Brain microvascular endothelial cell (primary cell): ENCODE measurements at regions not wholly inside any gene's neighbourhood (a gene's known extent, or its start where the extent isn't known, plus 50 kb on each side); places are given as distances from the start of the nearest gene placed in this dataset.
A peak's percentile ranks its signal among the peaks of the same experiment; 100 is the strongest.

ENCODE experiments used
- DNase-seq: peaks from one replicate; pipeline ENCODE4 v3.0.0-alpha.2; 2020
- H3K27ac ChIP-seq: fragments of 250-450 bp; sonication (Bioruptor Pico); 2 replicates; pipeline ENCODE4 v1.5.1; 2020; ENCODE audit warnings: mild to moderate bottlenecking, moderate library complexity
- H3K27me3 ChIP-seq: fragments of 250-450 bp; sonication (Bioruptor Pico); replicated peaks from 2 replicates; pipeline ENCODE4 v1.5.1; 2020; ENCODE audit warnings: mild to moderate bottlenecking
- H3K36me3 ChIP-seq: fragments of 250-450 bp; sonication (Bioruptor Pico); replicated peaks from 2 replicates; pipeline ENCODE4 v1.5.1; 2020; ENCODE audit warnings: mild to moderate bottlenecking
- H3K4me3 ChIP-seq: 2 replicates; pipeline ENCODE4 v1.5.1; 2011; ENCODE audit warnings: low read depth, mild to moderate bottlenecking, control low read depth, low read length, moderate library complexity
- CTCF ChIP-seq: IDR thresholded peaks from 2 replicates; pipeline ENCODE4 v1.5.1; 2011; ENCODE audit warnings: low read depth, mild to moderate bottlenecking, moderate library complexity, low read length, control low read depth, inconsistent platforms; ENCODE audit errors: missing control alignments
- in situ Hi-C: cut with HindIII; loops from 2 replicates; pipeline ENCODE4 v1.10.0; 2017; ENCODE audit warnings: low sequenced_read_pairs, low pct_ligation_motif_present

GRCh38 chr12:86730233-86730632 lies 474.0 kb upstream of the MGAT4C start:
- no peak for TF ChIP-seq CTCF
- Histone ChIP-seq H3K27ac (no peak overlapping the region), H3K27me3 (no peaks in the 10 kb centered on the region), H3K36me3 (no peaks in the 10 kb centered on the region), H3K4me3 (no peak overlapping the region)
- in situ Hi-C loops: no loop called here
- no peak for DNase-seq

GRCh38 chr12:86729739-86730138 lies 473.5 kb upstream of the MGAT4C start:
- in situ Hi-C loops: no loop called here
- no peak for DNase-seq
- Histone ChIP-seq H3K4me3 (no peak overlapping the region), H3K27me3 (no peaks in the 10 kb centered on the region), H3K27ac (no peak overlapping the region), H3K36me3 (no peaks in the 10 kb centered on the region)
- no peak for TF ChIP-seq CTCF

GRCh38 chr12:86727160-86727559 lies 471.0 kb upstream of the MGAT4C start:
- DNase-seq: no peak
- in situ Hi-C loops: no loop called here
- Histone ChIP-seq H3K27me3 (no peaks in the 10 kb centered on the region), H3K36me3 (no peaks in the 10 kb centered on the region), H3K4me3 (no peak overlapping the region), H3K27ac (no peak overlapping the region)
- no peak for TF ChIP-seq CTCF

GRCh38 chr12:86724716-86725115 lies 468.5 kb upstream of the MGAT4C start:
- Histone ChIP-seq H3K27me3 (no peaks in the 10 kb centered on the region), H3K36me3 (no peaks in the 10 kb centered on the region), H3K4me3 (no peak overlapping the region), H3K27ac (peak overlapping the region; percentile 61)
- no peak for TF ChIP-seq CTCF
- in situ Hi-C loops: no loop called here
- DNase-seq: peak; percentile 53

GRCh38 chr12:86723326-86723725 lies 467.1 kb upstream of the MGAT4C start:
- no peak for DNase-seq
- TF ChIP-seq CTCF: no peak
- in situ Hi-C loops: no loop called here
- no peaks in the 10 kb centered on the region for H3K27me3 ChIP-seq
- H3K4me3 ChIP-seq: no peak overlapping the region
- H3K27ac ChIP-seq: no peak overlapping the region
- no peaks in the 10 kb centered on the region for H3K36me3 ChIP-seq

GRCh38 chr12:86721713-86722397 lies 465.7 kb upstream of the MGAT4C start:
- H3K4me3 ChIP-seq: no peak overlapping the region
- no peak overlapping the region for H3K27ac ChIP-seq
- in situ Hi-C loops: no loop called here
- H3K27me3 ChIP-seq: no peaks in the 10 kb centered on the region
- no peak for DNase-seq
- no peaks in the 10 kb centered on the region for H3K36me3 ChIP-seq
- TF ChIP-seq CTCF: no peak
